Activated CD8-positive, alpha-beta memory T cell treated with anti-CD3 and anti-CD28 coated beads, Interleukin-2, amount 50 U/mL, for 24 hours (primary cell): ENCODE measurements at regions not wholly inside any gene's neighbourhood (a gene's known extent, or its start where the extent isn't known, plus 50 kb on each side); places are given as distances from the start of the nearest gene placed in this dataset.

ENCODE experiments used
- DNase-seq: peaks from one replicate; pipeline ENCODE4 v3.0.0-alpha.2; 2020; ENCODE audit errors: extremely low read depth

GRCh38 chr15:60212536-60212935 lies 185.2 kb downstream of the ANXA2 start:
- no peak for DNase-seq

- no peak for DNase-seq
These were observed 184.3 kb downstream of the ANXA2 start for GRCh38 chr15:60213377-60214000.

GRCh38 chr15:60214201-60214600 lies 183.6 kb downstream of the ANXA2 start:
- no peak for DNase-seq

- DNase-seq, result no peak
These were observed 182.4 kb downstream of the ANXA2 start for GRCh38 chr15:60215225-60215963.

- no peak for DNase-seq
These were observed 180.6 kb downstream of the ANXA2 start for GRCh38 chr15:60217161-60217560.

- no peak for DNase-seq
These were observed 179.5 kb downstream of the ANXA2 start for GRCh38 chr15:60218256-60218655.

GRCh38 chr15:60219866-60220265 lies 177.9 kb downstream of the ANXA2 start:
- DNase-seq, result no peak

- no peak for DNase-seq
These were observed 176.4 kb downstream of the ANXA2 start for GRCh38 chr15:60221356-60221755.

- no peak for DNase-seq
These were observed 175.4 kb downstream of the ANXA2 start for GRCh38 chr15:60222404-60222803.

- DNase-seq, result no peak
These were observed 174.6 kb downstream of the ANXA2 start for GRCh38 chr15:60223176-60223575.

GRCh38 chr15:60226924-60227323 lies 170.9 kb downstream of the ANXA2 start:
- no peak for DNase-seq

GRCh38 chr15:60228101-60228500 lies 169.7 kb downstream of the ANXA2 start:
- DNase-seq, result no peak

GRCh38 chr15:60228619-60229018 lies 169.2 kb downstream of the ANXA2 start:
- DNase-seq, result no peak

- no peak for DNase-seq
These were observed 161.7 kb downstream of the ANXA2 start for GRCh38 chr15:60235951-60236710.

GRCh38 chr15:60237446-60237845 lies 160.3 kb downstream of the ANXA2 start:
- no peak for DNase-seq

- no peak for DNase-seq
These were observed 154.0 kb downstream of the ANXA2 start for GRCh38 chr15:60243769-60244168.

GRCh38 chr15:60244813-60245212 lies 153.0 kb downstream of the ANXA2 start:
- DNase-seq, result no peak

- DNase-seq, result no peak
These were observed 147.5 kb downstream of the ANXA2 start for GRCh38 chr15:60250316-60250715.

GRCh38 chr15:60251300-60252070 lies 146.3 kb downstream of the ANXA2 start:
- no peak for DNase-seq

- no peak for DNase-seq
These were observed 143.4 kb downstream of the ANXA2 start for GRCh38 chr15:60254416-60254815.

GRCh38 chr15:60255390-60255789 lies 142.4 kb downstream of the ANXA2 start:
- peak; percentile 18 for DNase-seq

- no peak for DNase-seq
These were observed 140.1 kb downstream of the ANXA2 start for GRCh38 chr15:60257591-60258159.
